Limb (tissue), 2 donors: ENCODE measurements at regions not wholly inside any gene's neighbourhood (a gene's known extent, or its start where the extent isn't known, plus 50 kb on each side); places are given as distances from the start of the nearest gene placed in this dataset.

Experiments
- DNase-seq, 2 donors: peaks; one replicate each; pipeline ENCODE4 v3.0.0-alpha.2; 2016; ENCODE audit errors: extremely low spot score in 2 of 2

DNA sequence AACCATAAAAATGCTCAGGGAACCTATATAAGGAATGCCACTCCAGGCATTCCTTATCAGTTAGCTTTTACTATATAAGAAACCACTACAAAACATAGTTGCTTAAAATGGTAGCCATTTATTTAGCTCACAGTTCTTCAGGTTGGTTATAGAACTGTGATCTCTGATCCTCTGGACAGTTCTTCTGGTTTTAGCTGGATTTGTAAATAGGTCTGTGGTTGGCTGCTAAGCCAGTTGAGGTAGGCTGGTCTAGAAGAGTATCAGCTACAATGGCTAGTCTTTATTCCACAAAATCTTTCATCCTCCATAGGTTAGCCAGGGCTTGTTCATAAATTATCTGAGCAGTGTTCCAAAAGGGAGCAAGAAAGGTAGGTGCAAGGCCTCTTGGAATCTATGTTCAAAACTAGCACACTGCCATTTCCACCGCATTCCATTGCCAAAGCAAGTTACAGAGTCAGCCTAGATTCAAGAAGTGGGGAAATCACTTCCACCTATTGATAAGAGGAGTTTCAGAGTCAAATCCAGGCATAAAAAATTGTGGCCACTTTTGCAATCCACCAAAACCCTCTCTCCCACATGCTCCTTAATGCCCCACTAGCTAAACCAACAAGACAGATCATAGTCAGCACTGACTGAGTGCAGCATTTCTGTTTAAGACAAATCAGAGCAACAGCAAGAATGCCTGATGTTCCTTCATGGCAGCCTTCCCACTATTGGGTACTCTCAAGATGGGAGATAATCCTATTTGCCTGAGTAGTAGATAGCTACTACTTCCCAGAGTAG, 146.4 kb downstream of the IRS1 start:
- no peak for DNase-seq

- no peak for DNase-seq
Observed at GRCh38 chr2:226652369-226652768, 147.3 kb downstream of the IRS1 start.

DNA sequence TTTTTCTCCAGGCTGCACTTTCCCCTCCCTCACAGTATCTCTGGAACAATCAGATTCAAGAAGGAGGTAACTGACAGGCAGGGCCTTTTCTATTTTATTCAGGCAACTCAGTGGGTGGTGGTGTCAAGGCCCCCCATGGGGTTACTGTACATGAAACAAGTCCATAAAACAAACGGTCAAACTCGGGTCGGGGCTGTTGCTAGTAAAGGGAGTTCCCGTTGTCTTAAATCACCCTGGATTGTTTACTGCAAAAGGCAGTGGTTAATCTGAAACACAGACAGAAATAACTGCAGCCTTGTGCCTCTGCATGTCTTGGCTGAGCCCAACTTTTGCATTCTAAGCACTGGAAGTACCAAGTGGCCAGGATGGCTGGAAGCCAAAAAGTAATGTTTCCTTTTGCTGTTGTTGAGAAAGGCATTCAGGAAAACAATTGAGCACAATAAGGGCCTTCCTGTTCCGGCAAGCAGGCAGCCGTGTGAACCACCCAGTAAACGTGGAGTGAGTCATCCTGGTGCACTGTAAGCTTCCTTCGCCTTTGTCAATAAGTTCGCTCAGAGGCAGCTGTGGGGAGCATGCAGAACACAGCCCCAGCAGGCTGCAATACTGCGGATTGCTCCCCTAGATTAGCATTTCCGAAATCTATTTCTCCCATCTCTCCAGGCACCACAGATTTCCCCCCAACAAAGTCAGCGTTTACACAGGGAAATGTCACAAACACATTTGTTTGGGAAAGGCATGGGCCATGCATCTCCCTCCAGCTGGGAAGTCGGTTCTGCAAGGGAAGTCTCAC, 149.6 kb downstream of the IRS1 start:
- peak; percentile 64 to 68 for DNase-seq

- DNase-seq: no peak
Observed at GRCh38 chr2:226649201-226649600, 150.4 kb downstream of the IRS1 start.

DNA sequence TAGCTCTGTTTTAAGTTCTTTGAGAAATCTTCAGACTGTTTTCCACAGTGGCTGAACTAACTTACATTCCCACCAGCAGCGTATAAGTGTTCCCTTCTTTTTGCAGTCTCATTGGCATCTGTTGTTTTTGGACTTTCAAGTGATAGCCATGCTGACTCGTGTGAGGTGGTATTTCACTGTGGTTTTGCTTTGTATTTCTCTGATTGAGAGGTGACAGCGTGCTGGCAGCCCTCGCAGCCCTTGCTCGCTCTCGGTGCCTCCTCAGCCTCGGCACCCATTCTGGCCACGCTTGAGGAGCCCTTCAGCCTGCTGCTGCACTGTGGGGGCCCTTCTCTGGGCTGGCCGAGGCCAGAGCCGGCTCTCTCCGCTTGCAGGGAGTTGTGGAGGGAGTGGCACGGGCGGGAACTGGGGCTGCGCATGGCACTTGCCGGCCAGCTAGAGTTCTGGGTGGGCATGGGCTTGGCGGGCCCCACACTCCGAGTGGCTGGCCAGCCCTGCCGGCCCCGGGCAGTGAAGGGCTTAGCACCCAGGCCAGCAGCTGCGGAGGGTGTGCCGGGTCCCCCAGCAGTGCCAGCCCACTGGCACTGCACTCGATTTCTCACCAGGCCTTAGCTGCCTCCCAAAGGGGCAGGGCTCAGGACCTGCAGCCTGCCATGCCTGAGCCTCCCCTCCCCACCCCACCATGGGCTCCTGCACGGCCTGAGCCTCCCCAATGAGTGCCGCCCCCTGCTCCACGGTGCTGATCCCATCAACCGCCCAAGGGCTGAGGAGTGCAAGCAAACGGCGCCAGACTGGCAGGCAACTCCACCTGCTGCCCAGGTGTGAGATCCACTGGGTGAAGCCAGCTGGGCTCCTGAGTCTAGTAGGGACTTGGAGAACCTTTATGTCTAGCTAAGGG, 151.8 kb downstream of the IRS1 start:
- DNase-seq: no peak

DNA sequence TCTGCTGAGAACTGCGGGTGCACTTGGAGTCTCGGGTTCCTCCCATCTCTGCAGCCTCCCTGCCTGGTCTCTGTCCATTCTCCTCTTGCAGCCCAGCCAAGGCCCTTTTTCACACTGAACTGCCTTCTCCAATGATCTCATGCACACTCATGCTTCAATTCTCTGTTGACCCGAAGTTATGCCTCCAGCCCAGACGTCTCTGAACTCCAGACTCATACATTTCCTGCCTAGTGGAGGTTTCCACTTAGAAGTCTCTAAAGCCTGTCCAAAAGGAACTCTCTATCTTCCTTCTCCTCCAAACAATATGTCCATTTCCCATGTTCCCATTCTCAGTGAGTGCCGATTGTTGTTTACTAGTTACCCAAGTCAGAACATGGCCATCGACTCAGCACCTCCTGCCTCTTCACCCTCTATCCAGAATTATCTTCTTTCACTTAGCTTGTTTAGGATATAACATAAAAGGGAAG, 155.2 kb downstream of the IRS1 start:
- DNase-seq: peak in 1 of 2 donors; percentile 41

- DNase-seq: no peak
Observed at GRCh38 chr2:226643946-226644282, 155.7 kb downstream of the IRS1 start.

DNA sequence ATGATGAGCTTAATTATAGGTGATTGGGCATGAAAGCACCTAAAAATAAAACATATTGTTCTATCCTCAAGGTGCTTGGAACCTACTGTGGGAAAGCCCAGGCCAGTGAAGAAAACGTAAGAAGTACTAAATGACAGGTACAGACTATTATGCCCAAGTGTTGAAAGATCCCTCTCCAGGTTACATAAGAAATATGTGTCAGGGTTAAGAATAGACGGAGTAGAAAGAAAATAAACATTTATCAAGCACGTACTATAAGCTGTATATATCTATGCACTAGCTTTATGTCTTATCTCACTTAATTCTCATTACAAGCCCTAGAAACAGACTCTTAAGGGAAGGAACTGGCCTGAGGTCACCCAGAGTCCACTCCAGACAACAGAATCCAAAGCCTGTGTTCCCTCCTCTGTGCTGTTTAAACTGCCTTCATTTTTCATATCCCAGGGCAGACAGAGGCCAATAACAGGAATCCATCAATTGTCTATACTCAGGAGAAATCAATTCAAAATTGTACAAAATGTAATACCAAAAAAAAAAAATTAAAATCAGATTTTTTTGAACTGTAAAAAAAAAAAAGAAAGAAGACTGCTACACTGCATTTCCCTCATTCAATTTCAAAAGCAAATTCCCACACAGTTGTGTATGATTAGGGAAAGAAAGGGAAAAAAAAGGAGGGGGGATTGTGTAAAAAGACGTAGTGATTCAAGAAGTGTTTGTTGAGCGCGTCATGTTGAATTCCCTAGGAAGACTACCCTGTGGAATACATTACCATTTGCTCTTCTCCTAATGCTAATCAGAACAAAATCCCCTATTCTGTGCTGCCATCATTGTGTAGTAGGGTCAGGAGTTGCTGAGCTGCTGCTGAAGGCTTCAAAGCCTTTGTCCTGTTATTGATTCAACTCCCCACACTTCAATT, 156.3 kb downstream of the IRS1 start:
- no peak for DNase-seq

DNA sequence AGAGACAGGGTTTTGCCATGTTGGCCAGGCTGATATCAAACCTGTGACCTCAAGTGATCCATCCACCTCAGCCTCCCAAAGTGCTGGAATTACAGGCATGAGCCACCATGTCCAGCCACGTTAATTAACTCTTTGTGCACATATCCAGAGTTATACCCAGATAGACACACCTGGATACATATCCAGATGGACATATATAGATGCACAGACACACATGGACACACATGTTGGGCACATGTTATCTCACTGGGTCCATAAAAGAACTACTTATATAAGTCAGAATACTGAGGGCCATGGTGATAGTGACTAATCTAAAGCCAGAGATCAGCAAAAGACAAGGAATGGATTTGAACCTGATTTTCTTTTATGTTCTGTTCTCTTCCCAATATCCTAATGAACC, 158.6 kb downstream of the IRS1 start:
- no peak for DNase-seq

DNA sequence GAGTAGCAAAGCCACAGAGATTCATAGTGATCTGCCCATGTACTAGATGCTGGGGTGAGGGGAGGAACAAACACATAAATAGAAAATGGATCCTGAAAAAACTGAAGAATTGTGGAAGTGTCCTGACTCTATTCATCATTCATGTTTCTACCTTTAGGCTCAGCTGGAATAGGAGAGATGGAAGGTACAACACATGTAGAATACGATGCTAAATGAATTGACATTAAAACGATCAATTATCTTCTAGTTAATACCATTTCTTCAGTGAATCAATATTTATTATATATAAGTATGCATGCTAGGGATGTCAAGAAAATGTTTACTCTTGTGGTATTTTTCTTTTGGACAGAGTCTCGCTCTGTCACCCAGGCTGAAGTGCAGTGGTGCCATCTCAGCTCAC, 159.1 kb downstream of the IRS1 start:
- DNase-seq: no peak

- no peak for DNase-seq
Observed at GRCh38 chr2:226639550-226639949, 160.1 kb downstream of the IRS1 start.

DNA sequence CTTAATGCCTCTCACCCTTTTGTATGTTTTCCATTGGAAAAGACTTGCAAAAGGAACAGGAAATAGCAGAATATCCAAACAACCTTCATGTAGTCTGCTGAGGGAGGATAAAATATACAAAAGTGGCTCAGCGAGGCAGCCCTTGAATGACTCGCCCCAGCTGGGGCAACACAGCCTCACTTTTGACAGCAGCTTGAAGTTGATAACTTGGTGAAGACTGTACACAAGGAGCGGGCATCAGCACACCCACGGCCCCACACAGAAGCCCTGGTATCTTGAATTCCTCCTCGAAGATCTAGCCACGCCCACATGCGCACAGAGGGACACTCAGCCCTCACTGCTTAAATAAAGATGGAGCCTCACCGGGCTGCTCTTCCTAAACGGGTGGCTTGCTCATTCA, 161.0 kb downstream of the IRS1 start:
- DNase-seq: no peak

DNA sequence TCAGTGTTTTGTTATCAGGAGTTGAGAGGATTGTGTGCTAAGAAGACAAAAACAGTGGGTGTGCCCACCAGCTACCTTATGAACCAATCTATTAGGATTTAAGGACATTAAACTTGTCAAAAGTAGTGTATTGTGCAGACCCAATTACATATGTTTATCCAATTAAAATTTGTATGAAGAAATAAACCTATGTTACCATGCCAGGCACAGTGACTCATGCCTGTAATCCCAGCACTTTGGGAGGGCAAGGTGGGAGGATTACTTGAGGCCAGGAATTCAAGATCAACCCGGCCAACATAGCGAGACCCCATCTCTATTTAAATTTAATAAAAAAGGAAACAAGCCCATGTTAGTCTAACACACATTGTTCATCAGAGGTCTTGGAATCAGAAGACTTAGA, 162.2 kb downstream of the IRS1 start:
- DNase-seq: no peak

DNA sequence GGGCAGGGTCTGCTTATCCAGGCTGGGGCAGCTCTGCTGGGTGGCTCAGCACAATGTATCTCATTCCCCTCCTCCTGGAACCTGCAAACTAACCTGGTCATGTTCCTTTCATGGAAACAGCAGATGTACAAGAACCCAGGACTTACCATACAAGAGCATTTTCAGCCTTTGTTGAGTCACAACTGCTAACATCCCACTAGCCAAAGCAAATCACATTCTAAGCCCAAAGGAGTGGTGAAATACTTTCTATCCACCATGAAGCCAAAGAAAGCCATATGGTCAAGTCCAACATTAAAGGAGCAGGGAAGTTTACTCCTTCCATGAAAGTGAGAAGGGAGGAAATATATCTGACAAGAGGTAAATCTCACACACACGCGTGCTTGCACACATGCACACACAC, 163.0 kb downstream of the IRS1 start:
- no peak for DNase-seq

DNA sequence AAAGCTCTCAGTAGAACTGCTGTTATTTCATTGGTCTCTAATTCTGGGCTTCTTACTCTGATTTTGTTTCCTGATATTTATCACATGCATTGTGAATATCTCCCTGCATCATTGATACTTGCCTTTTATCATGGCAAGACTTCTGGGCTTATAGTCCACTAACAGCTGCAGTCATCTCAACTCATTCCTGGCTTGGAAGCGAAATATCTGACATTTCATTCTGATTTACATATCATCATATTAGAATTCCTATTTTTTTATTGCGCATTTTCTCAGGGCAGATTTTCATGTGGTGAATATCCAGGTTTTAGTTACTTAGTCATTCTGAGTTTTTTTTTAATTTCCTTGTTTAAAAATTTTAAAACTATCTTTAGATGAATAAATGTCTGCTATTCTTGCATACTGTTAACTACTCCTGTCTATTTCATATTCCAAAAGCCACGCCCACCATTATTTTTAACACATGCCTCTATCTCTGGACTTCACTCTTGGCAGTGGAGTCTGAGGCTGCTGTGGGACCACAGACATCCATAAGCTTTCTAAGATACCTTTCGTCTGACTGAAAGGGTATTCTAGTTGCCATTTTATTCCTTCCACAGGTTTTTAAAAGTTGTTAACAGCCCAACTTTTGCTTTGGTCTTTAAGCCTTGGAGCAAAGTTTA, 164.5 kb downstream of the IRS1 start:
- DNase-seq: no peak

GRCh38 chr2:226631671-226632070, 167.9 kb downstream of the IRS1 start:
- no peak for DNase-seq

DNA sequence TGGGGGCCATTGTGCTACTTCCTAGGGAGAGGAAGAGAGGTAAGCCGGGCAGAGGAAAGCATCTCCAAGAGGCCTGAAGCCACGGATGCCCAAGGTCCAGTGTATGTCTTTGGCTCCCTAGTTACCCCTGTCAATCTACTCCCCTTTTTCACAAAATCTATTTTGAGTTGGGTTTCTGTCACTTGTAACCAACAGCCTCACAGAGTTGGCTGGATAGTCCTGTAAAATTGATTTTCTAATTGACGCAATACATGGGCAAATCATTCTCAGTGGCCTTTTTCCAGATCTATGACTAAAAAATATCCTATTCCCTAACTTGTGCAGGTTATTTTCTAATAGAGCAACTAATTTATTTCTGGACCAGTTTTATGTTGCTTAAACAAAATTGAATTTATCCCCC, 168.4 kb downstream of the IRS1 start:
- DNase-seq: no peak

DNA sequence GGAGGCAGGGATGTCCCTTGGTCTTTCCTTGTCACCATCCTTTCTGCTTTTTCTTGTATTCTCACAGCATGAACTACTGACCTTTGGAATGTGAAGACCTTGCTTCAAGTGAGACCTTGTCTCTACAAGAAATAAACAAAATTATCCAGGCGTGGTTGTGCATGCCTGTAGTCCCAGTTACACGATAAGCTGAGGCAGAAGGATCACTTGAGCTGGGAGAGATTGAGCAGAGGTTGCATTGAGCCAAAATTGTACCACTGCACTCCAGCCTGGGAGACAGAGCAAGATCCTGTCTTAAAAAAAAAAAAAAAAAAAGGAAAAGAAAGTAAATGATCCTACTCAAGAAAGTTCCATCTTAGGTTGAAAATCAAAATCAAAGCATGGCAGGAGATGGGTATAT, 173.7 kb downstream of the IRS1 start:
- no peak for DNase-seq

DNA sequence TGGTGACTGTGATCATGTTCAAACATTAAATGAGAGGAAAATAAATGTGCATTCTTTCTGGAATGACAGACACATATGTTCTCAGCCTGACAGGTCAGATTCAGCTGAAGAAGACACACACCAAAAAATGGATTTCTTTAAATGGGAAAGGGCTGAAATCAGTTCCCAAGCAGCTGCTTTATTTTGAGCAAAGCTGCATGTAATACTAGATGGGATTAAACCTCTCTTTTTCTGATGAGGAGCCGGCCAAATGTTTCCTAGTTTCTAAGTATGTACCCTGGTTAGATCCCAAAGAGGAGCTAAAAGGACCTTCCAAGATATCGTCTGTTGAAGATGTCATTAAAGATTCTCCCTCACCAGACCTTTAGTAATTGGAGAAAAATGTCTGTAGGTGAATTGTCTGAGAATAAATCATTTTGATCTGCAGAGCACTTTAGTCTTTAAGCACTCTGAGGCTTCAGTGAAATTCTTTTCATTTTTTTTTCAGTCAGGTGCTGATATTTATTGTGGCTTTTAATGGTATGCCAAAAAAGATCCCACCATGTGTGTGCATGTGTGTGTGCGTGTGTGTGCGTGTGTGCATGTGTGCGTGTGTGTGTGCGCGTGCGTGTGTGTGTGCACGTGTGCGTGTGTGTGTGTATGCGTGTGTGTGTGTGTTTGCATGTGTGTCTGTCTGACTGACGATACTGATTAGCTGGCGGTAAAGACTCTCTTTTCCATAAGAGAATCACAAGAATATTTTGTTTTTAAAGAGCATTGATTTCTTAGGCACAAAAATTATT, 175.8 kb downstream of the IRS1 start:
- DNase-seq: peak in 1 of 2 donors; percentile 79

DNA sequence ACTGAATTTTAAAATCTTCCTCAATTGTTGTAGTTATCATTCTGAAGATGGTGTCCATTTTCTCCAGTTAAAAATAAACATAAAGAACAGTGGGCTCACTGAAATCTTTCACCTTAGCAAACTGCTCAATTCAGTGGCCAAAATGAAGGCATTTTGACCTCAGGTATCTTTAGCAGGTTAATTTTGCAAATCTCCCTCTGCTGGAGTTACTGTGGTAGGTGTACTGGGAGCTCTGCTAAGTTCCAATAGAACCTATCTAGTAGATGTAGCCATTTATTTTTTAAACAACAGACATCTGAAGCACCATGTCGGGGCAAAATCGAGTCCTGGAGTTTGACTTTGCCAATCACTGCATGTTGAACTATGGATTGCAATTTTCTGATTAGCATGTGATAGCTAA, 177.1 kb downstream of the IRS1 start:
- no peak for DNase-seq
